K562 (cell line): ENCODE measurements at regions not wholly inside any gene's neighbourhood (a gene's known extent, or its start where the extent isn't known, plus 50 kb on each side); places are given as distances from the start of the nearest gene placed in this dataset.

Source experiments
- ATAC-seq: fragments of 200-7000 bp; cut with Tn5 transposase; 3 replicates; pipeline ENCODE4 v1.9.1; 2020; ENCODE audit warnings: moderate library complexity
- BruUV-seq: library from RNA; stranded (reverse); fragments of 400-500 nt; replicated peaks from 2 replicates; lab custom pipeline; 2021; lab: Mats Ljungman, UMichigan
- CTCF ChIA-PET: fragments of 300-600 bp; formaldehyde crosslinking; extraction: SDS; loops from one replicate; lab custom pipeline; 2021; ENCODE audit warnings: low intra/inter-chr PET ratio; lab: Yijun Ruan, JAX
- POLR2A ChIA-PET: fragments of 300-600, 350-650 bp; sonication (Branson Sonifier 250); formaldehyde crosslinking; extraction: SDS; loops from one replicate; lab custom pipeline; 2021; ENCODE audit warnings: antibody characterized with exemption, inconsistent platforms; lab: Yijun Ruan, JAX
- DNase-seq, 4 experiments: peaks; one replicate each; pipeline versions ENCODE4 v3.0.0 to v3.0.0-alpha.2; 2011 to 2018; ENCODE audit warnings: low spot score in 3 of 4, mixed read lengths in 3 of 4; ENCODE audit errors: extremely low read depth in 1 of 4
- FAIRE-seq: peaks from 2 replicates; lab custom pipeline; 2011; peaks lifted over from hg19 to GRCh38; lab: Jason Lieb, UNC
- H2AFZ ChIP-seq: 2 replicates; pipeline ENCODE4 v1.6.0; 2011; ENCODE audit warnings: low read depth, low read length, control low read depth, inconsistent platforms
- H3K27ac ChIP-seq: fragments of 200-600 bp; 3 replicates; pipeline ENCODE4 v1.8.0; 2011; ENCODE audit warnings: low read depth, mild to moderate bottlenecking, control low read depth, inconsistent platforms, low read length, moderate library complexity, mixed read lengths; ENCODE audit errors: extremely low read depth
- H3K27me3 ChIP-seq, 2 experiments: fragments of 300-600 bp in 1 of 2; 2 replicates in 1 of 2; 3 replicates in 1 of 2; pipeline versions ENCODE4 v1.6.0 to v1.8.0; 2011; ENCODE audit warnings: inconsistent platforms in 2 of 2, low read length in 2 of 2, mild to moderate bottlenecking in 1 of 2, mixed read lengths in 1 of 2, moderate library complexity in 1 of 2; ENCODE audit not compliant: control insufficient read depth in 2 of 2, insufficient read depth in 2 of 2
- H3K36me3 ChIP-seq: fragments of 300-600 bp; 3 replicates; pipeline ENCODE4 v1.8.0; 2011; ENCODE audit warnings: mild to moderate bottlenecking, low read length, inconsistent platforms; ENCODE audit not compliant: control insufficient read depth, insufficient read depth
- H3K4me1 ChIP-seq, 2 experiments: fragments of 200-600 bp in 1 of 2; replicated peaks in 1 of 2; 2 replicates in 1 of 2; 3 replicates in 1 of 2; pipeline versions ENCODE4 v1.5.1 to v1.8.0; 2011; ENCODE audit warnings: inconsistent platforms in 2 of 2, low read length in 2 of 2, mild to moderate bottlenecking in 1 of 2, mixed read lengths in 1 of 2, moderate library complexity in 1 of 2; ENCODE audit not compliant: control insufficient read depth in 2 of 2, insufficient read depth in 2 of 2
- H3K4me2 ChIP-seq: 2 replicates; pipeline ENCODE4 v1.6.1; 2011; ENCODE audit warnings: low read length, control low read depth, inconsistent platforms, mixed read lengths; ENCODE audit not compliant: insufficient read depth
- H3K4me3 ChIP-seq: fragments of 200-600 bp; sonication (generic), shearing (Covaris generic); 2 replicates; pipeline ENCODE4 v1.5.1; 2016; ENCODE audit warnings: control low read depth, inconsistent platforms
- H3K79me2 ChIP-seq: fragments of 200-600 bp; 3 replicates; pipeline ENCODE4 v1.8.0; 2011; ENCODE audit warnings: low read length, inconsistent platforms; ENCODE audit not compliant: control insufficient read depth, insufficient read depth
- H3K9ac ChIP-seq, 2 experiments: 2 replicates each; pipeline versions ENCODE4 v1.6.0 to v1.6.1; 2011; ENCODE audit warnings: low read depth in 2 of 2, low read length in 2 of 2, control low read depth in 1 of 2, inconsistent platforms in 1 of 2, mild to moderate bottlenecking in 1 of 2, mixed read lengths in 1 of 2; ENCODE audit not compliant: insufficient read depth in 1 of 2
- H3K9me1 ChIP-seq: one replicate; pipeline ENCODE4 v1.6.0; 2011; ENCODE audit warnings: inconsistent platforms, mild to moderate bottlenecking, low read length, moderate library complexity; ENCODE audit not compliant: control insufficient read depth, insufficient read depth
- H3K9me3 ChIP-seq: replicated peaks from 2 replicates; pipeline ENCODE4 v1.5.1; 2011; ENCODE audit warnings: low read depth, low read length, inconsistent platforms; ENCODE audit not compliant: control insufficient read depth, insufficient read depth
- H4K20me1 ChIP-seq: replicated peaks from 2 replicates; pipeline ENCODE4 v1.6.1; 2011; ENCODE audit warnings: low read length, inconsistent platforms, mixed read lengths; ENCODE audit not compliant: control insufficient read depth, insufficient read depth
- KLF6 ChIP-seq: fragments of 250-450 bp; sonication (Bioruptor Pico); IDR thresholded peaks from 2 replicates; pipeline ENCODE4 v1.4.0; 2020; ENCODE audit warnings: mild to moderate bottlenecking, moderate library complexity, borderline replicate concordance
- POLR2H ChIP-seq: IDR thresholded peaks from 2 replicates; pipeline ENCODE4 v1.6.1; 2016; ENCODE audit warnings: missing genetic modification characterization, low read depth, mild to moderate bottlenecking, control low read depth, missing compliant biosample characterization, moderate library complexity
- SFPQ ChIP-seq: fragments of 200-400 bp; formaldehyde crosslinking; IDR thresholded peaks from 2 replicates; pipeline ENCODE4 v1.6.1; 2017; ENCODE audit warnings: mild to moderate bottlenecking, low read depth, low read length, moderate library complexity
- SP2 ChIP-seq: IDR thresholded peaks from 2 replicates; pipeline ENCODE4 v1.6.1; 2011; ENCODE audit warnings: mild to moderate bottlenecking, low read depth, low read length, moderate library complexity; ENCODE audit not compliant: poor library complexity, severe bottlenecking; ENCODE audit errors: extremely low read depth
- TBP ChIP-seq: optimal IDR thresholded peaks from 2 replicates; pipeline ENCODE3; 2011; ENCODE audit warnings: low read depth, low read length, improper control_type of control experiment
- THRB ChIP-seq: fragments of 450-650 bp; formaldehyde crosslinking; conservative IDR thresholded peaks from 2 replicates; pipeline ENCODE4 v1.4.0; 2022; ENCODE audit warnings: mild to moderate bottlenecking, missing genetic modification characterization
- ZBED1 ChIP-seq: IDR thresholded peaks from 2 replicates; pipeline ENCODE4 v1.6.1; 2014
- ZKSCAN3 ChIP-seq: fragments of 250-450 bp; sonication (Bioruptor Pico); IDR thresholded peaks from 2 replicates; pipeline ENCODE4 v1.4.0; 2020
- ZNF124 ChIP-seq: sonication (generic); formaldehyde crosslinking; IDR thresholded peaks from 2 replicates; pipeline ENCODE4 v1.8.1; 2022; ENCODE audit warnings: missing genetic modification reagents
- ZNF583 ChIP-seq: fragments of 250-450 bp; sonication (Bioruptor Pico); IDR thresholded peaks from 2 replicates; pipeline ENCODE4 v1.4.0; 2020
- WGBS: fragments of 100-300 bp; shearing (Covaris generic); methylation state at CpG from one replicate; pipeline ENCODE4 v1.1.6; 2016; ENCODE audit warnings: low coverage, mixed read lengths; ENCODE audit not compliant: insufficient coverage; ENCODE audit errors: missing lambda C conversion rate; 5-methylcytosine and 5-hydroxymethylcytosine counted together
- in situ Hi-C: fragments of 300-500 bp; cut with MboI; formaldehyde crosslinking; loops from 4 replicates; pipeline ENCODE4 v1.15.0; 2018; ENCODE audit warnings: inconsistent platforms, mixed read lengths
- intact Hi-C: fragments of 100-400 bp; cut with micrococcal nuclease; formaldehyde crosslinking; loops from 2 replicates; pipeline ENCODE4 v1.14.2; 2022

- Histone ChIP-seq H3K36me3 (no peaks in the 10 kb centered on the region), H3K9me3 (no peaks in the 10 kb centered on the region), H3K9me1 (no peaks in the 10 kb centered on the region), H4K20me1 (no peaks in the 10 kb centered on the region), H2AFZ (no peak overlapping the region), H3K27me3 (no peaks in the 10 kb centered on the region), H3K9ac (no peak overlapping the region), H3K79me2 (no peaks in the 10 kb centered on the region), H3K4me2 (no peak overlapping the region), H3K27ac (no peak overlapping the region), H3K4me1 (no peaks in the 10 kb centered on the region), H3K4me3 (no peak overlapping the region)
- FAIRE-seq: no peak
- in situ Hi-C loops (no loop called here), intact Hi-C loops (no loop called here)
- no TSS peak for BruUV-seq
- no peak for DNase-seq
- WGBS: 1% methylated on average over 6 of the region's 6 CpGs
- POLR2A ChIA-PET: no interaction called here
- CTCF ChIA-PET: no interaction called here
- TF ChIP-seq KLF6 (CRISPR knock-in tag): no peak
- no peak for TF ChIP-seq POLR2H
- TF ChIP-seq SFPQ: no peak
- TF ChIP-seq TBP: no peak
- no peak for TF ChIP-seq ZNF124
- TF ChIP-seq ZKSCAN3 (CRISPR knock-in tag): no peak
- no peak for TF ChIP-seq ZNF583 (CRISPR knock-in tag)
- no peak for TF ChIP-seq ZBED1
- TF ChIP-seq THRB (CRISPR knock-in tag): no peak
- TF ChIP-seq SP2: no peak
- no peak for ATAC-seq
These were observed 384.7 kb upstream of the FZD8 start for GRCh38 chr10:36026656-36027390.
